Psoas muscle (tissue), 7 donors: ENCODE measurements at regions not wholly inside any gene's neighbourhood (a gene's known extent, or its start where the extent isn't known, plus 50 kb on each side); places are given as distances from the start of the nearest gene placed in this dataset.

Source experiments
- ATAC-seq, 4 donors: fragments of 200-7000 bp; cut with Tn5 transposase; one replicate each; pipeline ENCODE4 v1.9.1; 2020; ENCODE audit warnings: moderate library complexity in 3 of 4, mild to moderate bottlenecking in 2 of 4
- DNase-seq, 2 donors: peaks; one replicate each; pipeline ENCODE4 v3.0.0-alpha.2; 2020
- H3K27ac ChIP-seq: fragments of 200-600 bp; one replicate; pipeline ENCODE4 v1.8.0; 2022
- H3K27me3 ChIP-seq, 3 donors: fragments of 200-600 bp in 1 of 3; one replicate each; pipeline versions ENCODE4 v1.6.1 to v1.8.0; 2013 to 2022; ENCODE audit warnings: low read length in 2 of 3, mild to moderate bottlenecking in 2 of 3, moderate library complexity in 1 of 3; ENCODE audit not compliant: insufficient read depth in 3 of 3
- H3K36me3 ChIP-seq, 2 donors: fragments of 200-600 bp in 1 of 2; one replicate each; pipeline versions ENCODE4 v1.6.1 to v1.8.0; 2013 to 2022; ENCODE audit warnings: low read depth in 1 of 2, mild to moderate bottlenecking in 1 of 2, moderate library complexity in 1 of 2; ENCODE audit not compliant: insufficient read depth in 1 of 2
- H3K4me1 ChIP-seq: fragments of 200-600 bp; one replicate; pipeline ENCODE4 v1.8.0; 2022
- H3K4me3 ChIP-seq: fragments of 200-600 bp; one replicate; pipeline ENCODE4 v1.8.0; 2022; ENCODE audit warnings: mild to moderate bottlenecking
- H3K9me3 ChIP-seq: fragments of 200-600 bp; one replicate; pipeline ENCODE4 v1.8.0; 2022
- WGBS, 3 donors: extraction: QIAGEN DNeasy Blood & Tissue Kit; methylation state at CpG; one replicate each; pipeline versions ENCODE4 v1.1.6 to v1.1.7; 2013; 5-methylcytosine and 5-hydroxymethylcytosine counted together
- intact Hi-C, 2 donors: fragments of 100-400 bp; cut with DNase I; formaldehyde crosslinking; loops; one replicate each; pipeline versions ENCODE4 v1.11.0 to v1.14.2; 2022
- TF ChIP-seq, protein P1 (sequence below): fragments of 200-600 bp; IDR thresholded peaks from one replicate; pipeline ENCODE4 v1.8.0; 2022; ENCODE audit warnings: antibody characterized with exemption
- donor health status: healthy with polysubstance abuse.
- donor health status: DM: no; HTN: no; CAD: no; lungs with moderate emphysema.
- donor health status: Bipolar disorder and iron deficiency.
- donor health status: healthy.
- donor health status: DM: yes; HTN: yes; CAD: no.
- donor health status: DM: no; HTN: no; CAD: no.
- donor health status: DM: yes; HTN: yes; CAD: no.

DNA sequence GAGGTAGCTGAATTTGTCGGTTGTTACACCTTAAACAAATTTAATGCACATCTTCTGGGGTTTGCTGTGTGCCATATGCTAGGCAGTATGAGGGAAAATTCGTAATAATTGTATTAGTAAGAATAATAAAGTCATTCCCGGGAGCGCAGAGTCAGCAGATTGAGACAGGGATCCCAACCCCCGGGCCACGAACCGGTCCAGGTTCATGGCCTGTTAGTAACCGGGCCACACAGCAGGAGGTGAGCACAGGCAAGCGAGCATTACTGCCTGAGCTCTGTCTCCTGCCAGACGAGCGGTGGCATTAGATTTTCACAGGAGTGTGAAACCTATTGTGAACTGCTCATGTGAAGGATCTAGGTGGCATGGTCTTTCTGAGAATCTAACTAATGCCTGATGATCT, 114.9 kb downstream of the PCDH7 start:
- WGBS, 3 donors = 88 to 89% (median 88%) methylated on average over 11 of the region's 11 CpGs
- no peak for ATAC-seq

DNA sequence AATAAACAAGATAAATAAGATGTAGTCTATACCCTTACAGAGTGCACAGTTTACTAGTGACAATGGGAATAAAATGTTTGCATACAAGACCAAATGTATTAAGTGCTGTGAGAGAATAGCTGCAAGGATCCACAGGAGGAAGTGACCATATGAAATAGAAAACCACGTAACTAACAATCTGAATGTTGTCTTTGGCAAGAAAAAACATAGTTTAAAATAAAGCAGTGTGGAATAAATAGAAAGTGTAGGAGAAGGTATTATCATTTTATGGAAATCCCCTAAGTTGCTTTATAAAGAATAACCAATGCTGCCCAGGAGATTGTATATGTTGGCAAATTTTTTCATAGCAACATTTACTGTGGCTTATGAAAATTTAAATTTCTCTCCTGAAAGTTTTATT, 116.1 kb downstream of the PCDH7 start:
- Histone ChIP-seq H3K4me1 (no peaks in the 10 kb centered on the region), H3K4me3 (no peak overlapping the region), H3K27me3 (peaks cover 0 to 4% (median 0%) of the 10 kb centered on the region in 3 donors), H3K9me3 (no peaks in the 10 kb centered on the region), H3K36me3 (no peaks in the 10 kb centered on the region), H3K27ac (no peak overlapping the region)
- intact Hi-C loops = no loop called here
- TF ChIP-seq, protein P1, sequence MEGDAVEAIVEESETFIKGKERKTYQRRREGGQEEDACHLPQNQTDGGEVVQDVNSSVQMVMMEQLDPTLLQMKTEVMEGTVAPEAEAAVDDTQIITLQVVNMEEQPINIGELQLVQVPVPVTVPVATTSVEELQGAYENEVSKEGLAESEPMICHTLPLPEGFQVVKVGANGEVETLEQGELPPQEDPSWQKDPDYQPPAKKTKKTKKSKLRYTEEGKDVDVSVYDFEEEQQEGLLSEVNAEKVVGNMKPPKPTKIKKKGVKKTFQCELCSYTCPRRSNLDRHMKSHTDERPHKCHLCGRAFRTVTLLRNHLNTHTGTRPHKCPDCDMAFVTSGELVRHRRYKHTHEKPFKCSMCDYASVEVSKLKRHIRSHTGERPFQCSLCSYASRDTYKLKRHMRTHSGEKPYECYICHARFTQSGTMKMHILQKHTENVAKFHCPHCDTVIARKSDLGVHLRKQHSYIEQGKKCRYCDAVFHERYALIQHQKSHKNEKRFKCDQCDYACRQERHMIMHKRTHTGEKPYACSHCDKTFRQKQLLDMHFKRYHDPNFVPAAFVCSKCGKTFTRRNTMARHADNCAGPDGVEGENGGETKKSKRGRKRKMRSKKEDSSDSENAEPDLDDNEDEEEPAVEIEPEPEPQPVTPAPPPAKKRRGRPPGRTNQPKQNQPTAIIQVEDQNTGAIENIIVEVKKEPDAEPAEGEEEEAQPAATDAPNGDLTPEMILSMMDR = no peak
- WGBS, 3 donors = 57 to 61% (median 57%) methylated on average over 1 of the region's 1 CpG
- no peak for ATAC-seq
- DNase-seq = no peak

More for the DNA sequence above, 114.9 kb downstream of the PCDH7 start:
- TF ChIP-seq, protein P1 = no peak
- DNase-seq = no peak
- Histone ChIP-seq H3K27me3 (peaks cover 0 to 4% (median 0%) of the 10 kb centered on the region in 3 donors), H3K9me3 (no peaks in the 10 kb centered on the region), H3K4me3 (no peak overlapping the region), H3K36me3 (no peaks in the 10 kb centered on the region), H3K27ac (no peak overlapping the region), H3K4me1 (no peaks in the 10 kb centered on the region)
- intact Hi-C loops = no loop called here

DNA sequence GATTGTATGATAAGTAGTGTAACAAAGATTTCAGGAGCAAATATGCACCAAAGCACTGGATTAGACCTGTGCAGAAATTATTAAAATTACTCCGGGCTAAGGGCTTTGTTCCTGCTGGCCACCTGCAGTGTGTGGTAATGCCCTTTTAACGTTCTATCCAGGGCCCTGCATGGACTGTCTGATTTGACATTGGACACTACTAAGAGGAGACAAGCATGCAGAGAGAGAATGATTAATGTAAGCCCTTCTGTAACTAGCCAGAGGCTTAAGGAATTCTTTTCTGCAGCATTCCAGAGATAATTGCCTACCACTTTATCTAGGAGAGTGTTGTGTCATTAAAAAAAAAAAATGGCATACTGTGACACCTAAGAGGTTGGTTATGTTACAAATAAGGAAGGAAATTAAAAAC, 117.0 kb downstream of the PCDH7 start:
- intact Hi-C loops = no loop called here
- ATAC-seq = no peak
- DNase-seq = no peak
- Histone ChIP-seq H3K27ac (no peak overlapping the region), H3K36me3 (no peaks in the 10 kb centered on the region), H3K9me3 (no peaks in the 10 kb centered on the region), H3K4me3 (no peak overlapping the region), H3K4me1 (no peaks in the 10 kb centered on the region), H3K27me3 (peaks cover 0 to 4% (median 0%) of the 10 kb centered on the region in 3 donors)
- 16 to 18% (median 17%) methylated on average over 2 of the region's 2 CpGs for WGBS, 3 donors
- TF ChIP-seq, protein P1 = no peak

DNA sequence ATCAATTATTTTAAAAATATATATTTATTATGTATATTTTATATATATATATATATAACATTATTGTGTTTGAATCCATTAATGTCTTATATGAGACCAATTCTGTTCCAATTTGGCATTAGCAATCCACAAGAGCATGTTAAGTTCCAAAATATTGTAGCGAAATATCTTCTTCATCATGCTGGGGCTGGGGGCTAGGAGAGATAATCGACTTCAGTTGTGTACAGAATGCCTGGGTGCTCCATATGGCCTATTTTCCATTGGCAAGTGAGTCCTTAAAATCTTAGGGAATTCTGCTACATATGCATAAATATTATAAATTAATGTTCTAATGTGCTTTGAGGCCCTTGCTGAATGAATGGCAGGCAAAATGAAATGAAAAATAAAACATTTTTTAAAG, 117.7 kb downstream of the PCDH7 start:
- TF ChIP-seq, protein P1 = no peak
- H3K27me3 ChIP-seq = peaks cover 0 to under 1% (median 0%) of the 10 kb centered on the region in 3 donors
- H3K9me3 ChIP-seq = no peaks in the 10 kb centered on the region
- no peak overlapping the region for H3K27ac ChIP-seq
- no peak for ATAC-seq
- no peaks in the 10 kb centered on the region for H3K36me3 ChIP-seq
- WGBS, 3 donors = 86 to 97% (median 87%) methylated on average over 2 of the region's 2 CpGs
- no peaks in the 10 kb centered on the region for H3K4me1 ChIP-seq
- no peak for DNase-seq
- intact Hi-C loops = no loop called here
- no peak overlapping the region for H3K4me3 ChIP-seq

DNA sequence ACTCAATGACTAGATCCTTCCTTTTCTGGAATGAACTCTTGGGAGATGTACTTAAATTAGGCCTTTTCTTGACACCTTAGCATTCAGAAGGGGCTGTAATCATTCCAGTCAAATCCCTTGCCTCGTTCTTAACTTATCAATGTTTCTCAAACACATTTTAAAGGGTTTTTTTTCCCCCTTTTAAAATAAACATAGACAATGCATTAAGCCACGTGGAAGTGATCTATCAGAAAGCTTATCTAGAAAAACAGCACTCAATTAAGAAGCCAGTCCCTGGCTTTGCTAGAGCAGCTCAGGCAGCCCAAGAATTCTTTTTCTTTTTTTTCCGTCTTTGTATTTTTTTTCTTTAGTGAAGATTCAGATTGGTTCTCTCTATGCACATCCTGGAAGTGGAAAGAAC, 118.2 kb downstream of the PCDH7 start:
- 78 to 85% (median 83%) methylated on average over 3 of the region's 3 CpGs for WGBS, 3 donors
- TF ChIP-seq, protein P1 = no peak
- no peak for ATAC-seq
- Histone ChIP-seq H3K27me3 (no peaks in the 10 kb centered on the region), H3K4me3 (no peak overlapping the region), H3K9me3 (no peaks in the 10 kb centered on the region), H3K36me3 (no peaks in the 10 kb centered on the region), H3K27ac (no peak overlapping the region), H3K4me1 (no peaks in the 10 kb centered on the region)
- DNase-seq = no peak
- intact Hi-C loops = no loop called here
